ENCODE measurements at regions not wholly inside any gene's neighbourhood (a gene's known extent, or its start where the extent isn't known, plus 50 kb on each side); places are given as distances from the start of the nearest gene placed in this dataset.

GRCh38 chr18:56545464-56545863, 92.9 kb downstream of the TXNL1 start:
- no peak for DNase-seq

GRCh38 chr18:56542476-56542875, 95.9 kb downstream of the TXNL1 start:
- DNase-seq = no peak

DNA sequence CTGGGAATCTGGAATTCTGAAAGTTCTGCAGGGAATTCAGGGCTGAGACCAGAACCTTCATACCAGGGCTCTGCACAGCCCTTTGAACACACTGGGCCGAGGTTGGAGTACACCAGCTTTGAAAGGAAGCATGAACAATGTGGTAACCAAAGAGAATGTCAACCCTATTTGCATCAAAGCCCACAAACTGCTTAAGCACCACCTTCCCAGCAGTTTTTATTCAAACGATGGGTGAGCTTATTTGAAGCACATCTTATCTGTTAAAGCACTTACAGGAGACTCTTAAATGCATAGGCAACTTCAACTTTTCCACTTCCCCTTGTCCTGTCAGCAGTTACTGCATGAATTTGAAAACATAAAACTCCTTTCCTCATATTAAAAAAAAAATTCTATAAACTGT, 96.6 kb downstream of the TXNL1 start:
- no peak for DNase-seq

DNA sequence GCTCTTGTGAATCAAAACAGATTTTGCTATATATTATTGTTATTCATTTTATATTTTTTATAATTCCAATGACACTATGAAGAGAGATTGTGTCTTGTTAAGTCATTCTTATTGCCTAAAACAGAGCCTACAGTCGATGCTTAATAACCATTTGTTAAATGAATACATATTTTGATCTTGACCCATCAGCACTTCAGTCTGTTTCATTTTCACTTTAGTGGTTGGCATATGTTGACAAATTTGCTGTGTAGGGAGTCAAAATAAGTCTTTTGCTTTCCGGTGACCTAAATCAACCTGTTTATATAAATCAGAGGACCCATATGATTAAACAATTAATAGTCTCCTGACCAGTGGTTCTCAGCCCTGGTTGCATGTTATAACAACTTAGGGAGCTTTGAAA, 97.1 kb downstream of the TXNL1 start:
- DNase-seq = no peak

GRCh38 chr18:56538746-56539145, 99.6 kb downstream of the TXNL1 start:
- no peak for DNase-seq

GRCh38 chr18:56532176-56532840, 106.1 kb downstream of the TXNL1 start:
- no peak for DNase-seq

DNA sequence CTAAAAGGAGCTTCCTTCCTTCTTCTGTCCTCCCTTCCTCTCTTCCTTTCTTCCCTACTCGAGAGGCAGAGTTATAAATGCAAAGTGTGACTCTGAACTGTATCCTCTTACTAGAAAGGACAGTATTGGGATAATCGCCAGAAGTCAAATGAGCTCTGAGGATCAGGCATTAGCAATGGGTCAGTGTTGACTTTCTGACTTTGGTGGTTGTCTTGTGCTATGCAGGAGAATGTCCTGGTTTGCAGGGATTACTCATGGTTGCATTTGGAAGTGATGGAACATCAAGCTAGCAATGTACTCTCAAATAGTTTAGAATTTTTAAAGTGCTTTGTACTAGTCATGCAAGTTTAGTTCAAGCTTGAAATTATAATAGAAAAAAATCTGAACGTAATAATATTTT, 115.6 kb downstream of the TXNL1 start:
- DNase-seq = no peak

DNA sequence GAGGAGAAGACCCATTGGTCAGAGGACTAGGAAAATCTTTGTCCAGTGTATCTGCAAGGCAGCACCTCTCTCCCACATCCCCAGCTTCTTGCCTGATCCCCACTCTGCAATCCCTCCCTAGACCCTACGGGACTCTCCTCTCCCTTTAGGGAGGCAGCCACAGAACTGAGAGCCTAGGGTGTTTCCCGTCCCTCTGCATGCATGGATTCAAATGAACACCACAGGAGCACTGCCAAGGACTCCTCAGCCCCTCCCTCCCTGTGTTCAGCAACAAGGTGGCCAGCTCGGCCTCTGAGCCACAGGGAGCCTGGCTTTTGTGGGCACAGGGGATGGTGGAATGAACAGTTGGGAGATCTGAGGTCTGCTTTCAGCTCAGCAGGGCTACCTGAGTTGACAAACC, 117.1 kb downstream of the TXNL1 start:
- DNase-seq = no peak

GRCh38 chr18:56517761-56518160, 120.6 kb downstream of the TXNL1 start:
- DNase-seq = no peak

GRCh38 chr18:56517196-56517595, 121.2 kb downstream of the TXNL1 start:
- DNase-seq = no peak

GRCh38 chr18:56516789-56517188, 121.6 kb downstream of the TXNL1 start:
- no peak for DNase-seq

- no peak for DNase-seq
Measured at GRCh38 chr18:56515522-56515921, 122.9 kb downstream of the TXNL1 start.

DNA sequence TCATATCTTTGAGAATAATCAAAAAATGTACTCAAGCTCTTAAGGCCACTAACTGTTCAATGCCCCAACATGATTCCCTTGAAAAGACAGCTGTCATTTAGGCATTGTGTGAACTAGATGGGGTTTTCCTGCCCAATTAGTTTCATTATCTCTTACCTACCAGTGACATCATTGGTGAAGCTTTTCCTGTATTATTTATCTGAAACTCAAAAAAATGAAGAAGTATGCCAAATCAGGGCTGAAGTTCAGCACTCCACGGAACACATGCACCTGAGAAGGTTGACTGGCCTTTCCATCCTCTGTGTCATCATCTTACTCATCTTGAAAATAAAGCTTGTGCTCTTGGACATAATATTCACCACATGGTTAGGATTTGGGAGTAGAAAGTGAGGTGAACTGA, 126.4 kb downstream of the TXNL1 start:
- DNase-seq = no peak

GRCh38 chr18:56510108-56510507, 128.3 kb downstream of the TXNL1 start:
- DNase-seq = no peak

DNA sequence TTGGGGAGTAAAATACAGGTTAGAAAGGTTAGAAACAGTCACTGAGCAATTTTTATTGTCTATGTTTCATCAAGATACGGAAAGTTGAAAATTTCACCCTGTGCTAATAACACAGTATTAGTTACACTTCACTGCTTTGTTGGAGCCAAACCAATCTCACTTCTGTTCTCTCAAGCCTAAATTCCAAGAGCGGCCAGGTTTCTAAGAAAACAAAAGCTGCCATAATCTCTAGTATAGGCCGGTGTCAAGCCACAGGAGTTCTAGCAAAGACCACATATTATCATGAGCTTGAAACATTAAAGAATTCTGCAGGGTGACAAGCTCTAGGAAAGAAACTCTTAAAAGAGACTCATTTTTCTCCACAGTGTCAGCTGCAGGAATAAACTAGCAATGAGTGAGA, 128.7 kb downstream of the TXNL1 start:
- no peak for DNase-seq

- no peak for DNase-seq
Measured at GRCh38 chr18:56508370-56509036, 129.9 kb downstream of the TXNL1 start.

DNA sequence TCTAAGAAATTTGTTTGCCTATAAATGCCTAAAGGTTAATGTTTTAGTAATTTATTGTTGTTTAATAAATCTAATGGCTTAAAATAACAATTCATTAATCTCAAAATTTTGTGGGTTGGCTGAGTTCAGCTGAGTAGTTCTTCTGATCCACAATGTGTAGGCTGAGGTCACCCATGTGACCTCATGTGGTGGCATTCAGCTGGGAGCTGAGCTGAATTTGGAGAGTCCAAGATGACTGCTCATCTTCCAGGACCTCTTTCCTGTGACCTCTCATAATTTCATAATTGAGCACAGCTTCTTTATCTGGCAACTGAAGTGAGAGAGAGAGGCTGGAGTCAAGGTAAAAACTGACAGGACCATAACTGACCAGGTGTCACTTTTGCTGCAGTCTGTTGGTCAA, 132.4 kb downstream of the TXNL1 start:
- no peak for DNase-seq

- no peak for DNase-seq
Measured at GRCh38 chr18:56505293-56505692, 133.1 kb downstream of the TXNL1 start.

GRCh38 chr18:56501896-56502295, 136.5 kb downstream of the TXNL1 start:
- DNase-seq = no peak

- no peak for DNase-seq
Measured at GRCh38 chr18:56495884-56496283, 142.5 kb downstream of the TXNL1 start.

- no peak for DNase-seq
Measured at GRCh38 chr18:56493531-56493930, 144.9 kb downstream of the TXNL1 start.

- DNase-seq = no peak
Measured at GRCh38 chr18:56492136-56492535, 146.3 kb downstream of the TXNL1 start.

GRCh38 chr18:56490942-56491341, 147.4 kb downstream of the TXNL1 start:
- no peak for DNase-seq

DNA sequence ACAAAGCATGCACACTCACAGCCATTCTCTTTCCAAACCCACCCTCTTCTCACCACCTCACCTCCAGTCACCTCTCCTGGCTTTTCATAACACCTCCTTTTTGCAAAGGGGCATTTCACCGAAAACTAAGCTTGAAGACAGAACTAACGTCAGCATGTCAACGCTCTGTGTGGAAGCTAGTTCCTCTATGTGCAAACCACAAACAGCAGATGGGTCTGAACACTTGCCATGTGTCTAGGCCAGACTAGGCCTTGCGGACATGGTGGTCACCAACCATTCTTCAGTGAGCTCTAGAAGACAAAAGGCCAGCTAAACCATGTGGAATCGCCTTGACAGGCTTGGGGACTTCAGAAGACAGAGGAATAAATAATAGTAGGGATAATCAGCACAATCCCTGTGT, 148.5 kb downstream of the TXNL1 start:
- no peak for DNase-seq

GRCh38 chr18:56488739-56489138, 149.7 kb downstream of the TXNL1 start:
- DNase-seq = no peak
